ENCODE measurements at regions not wholly inside any gene's neighbourhood (a gene's known extent, or its start where the extent isn't known, plus 50 kb on each side); places are given as distances from the start of the nearest gene placed in this dataset.

DNA sequence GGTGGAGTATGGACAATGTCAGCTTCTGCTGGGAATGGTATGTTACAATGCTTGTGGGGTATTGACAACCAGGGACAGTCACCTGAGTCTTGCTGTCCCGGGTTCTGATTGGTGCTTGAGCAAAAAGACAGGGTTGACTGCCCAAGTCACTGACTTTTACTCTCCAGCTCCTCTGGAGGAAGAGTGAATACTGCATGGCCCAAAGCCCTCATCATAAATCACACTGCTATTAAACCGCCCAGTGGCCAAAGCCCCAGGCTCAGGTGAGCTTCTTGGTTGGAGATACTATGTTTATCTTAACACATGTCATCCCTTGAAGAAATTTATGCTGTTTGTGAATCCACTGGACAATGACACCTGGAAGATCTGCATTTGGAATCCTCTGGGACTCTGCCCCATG is 90.0 kb upstream of the IGFBP3 start:
- DNase-seq (ENCODE audit: low read depth, low spot score): no peak
- Histone ChIP-seq H3K4me3 (ENCODE audit: low read depth, low read length) (no peak overlapping the region), H3K27me3 (ENCODE audit: control insufficient read depth, insufficient read depth, low read length) (no peaks in the 10 kb centered on the region), H3K9me3 (ENCODE audit: control insufficient read depth, insufficient read depth, low read length) (peaks cover 3% of the 10 kb centered on the region; the same call in 1 of the 2 replicates), H3K27ac (ENCODE audit: low read depth, low read length) (no peak overlapping the region)
- ChIA-PET POLR2A (no interaction called here), CTCF (interaction anchor here (1.2 kb wide), 1 partner anchor 88 kb away, joined by 4 read pairs; no protein-coding TSS in a partner anchor)
- TF ChIP-seq CTCF (IDR thresholded peaks at IDR 0.05; ENCODE audit: low read depth, low read length): no peak

- Histone ChIP-seq H3K9me3 (ENCODE audit: control insufficient read depth, insufficient read depth, low read length) (peaks cover 3% of the 10 kb centered on the region; the same call in 1 of the 2 replicates), H3K27me3 (ENCODE audit: control insufficient read depth, insufficient read depth, low read length) (no peaks in the 10 kb centered on the region), H3K4me3 (ENCODE audit: low read depth, low read length) (no peak overlapping the region), H3K27ac (ENCODE audit: low read depth, low read length) (no peak overlapping the region)
- ChIA-PET POLR2A (no interaction called here), CTCF (interaction anchor here (0.8 kb wide), 1 partner anchor 48 kb away, joined by 3 read pairs; no protein-coding TSS in a partner anchor)
- no peak for DNase-seq (ENCODE audit: low read depth, low spot score)
- no peak for TF ChIP-seq CTCF (IDR thresholded peaks at IDR 0.05; ENCODE audit: low read depth, low read length)
These were observed 88.1 kb upstream of the IGFBP3 start for GRCh38 chr7:46009211-46009610.

DNA sequence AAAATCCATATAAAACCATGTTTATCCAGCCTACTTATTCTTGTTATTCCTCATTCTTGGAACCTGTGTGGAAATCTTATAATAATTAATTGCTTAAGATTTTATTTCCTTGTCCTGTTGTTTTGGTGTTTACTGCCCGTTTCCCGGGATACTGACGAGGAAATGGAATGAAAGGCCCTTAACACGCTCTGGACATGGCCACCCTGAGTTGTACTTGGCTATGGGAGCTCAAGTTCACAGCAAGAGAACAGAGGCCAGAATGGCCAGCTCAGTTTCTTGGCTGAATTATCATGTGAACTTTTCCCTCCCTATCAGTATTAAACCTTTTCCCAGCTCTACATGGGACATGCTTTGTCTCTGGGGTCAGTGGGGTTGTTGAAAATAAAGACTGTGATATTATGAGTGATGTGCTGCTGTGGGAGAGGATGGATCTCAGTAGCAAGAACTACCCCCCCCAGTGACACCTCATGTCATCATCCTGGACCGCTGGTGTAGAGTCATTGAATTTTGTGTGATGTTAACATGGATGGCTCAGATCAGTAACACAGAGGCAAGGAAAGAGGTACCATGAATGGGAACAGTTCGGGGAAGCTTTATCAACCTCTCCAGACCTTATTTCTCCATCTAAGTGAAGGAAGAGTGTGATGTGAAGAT is 87.0 kb upstream of the IGFBP3 start:
- no peak for TF ChIP-seq CTCF (IDR thresholded peaks at IDR 0.05; ENCODE audit: low read depth, low read length)
- POLR2A ChIA-PET: no interaction called here
- CTCF ChIA-PET: no interaction called here

DNA sequence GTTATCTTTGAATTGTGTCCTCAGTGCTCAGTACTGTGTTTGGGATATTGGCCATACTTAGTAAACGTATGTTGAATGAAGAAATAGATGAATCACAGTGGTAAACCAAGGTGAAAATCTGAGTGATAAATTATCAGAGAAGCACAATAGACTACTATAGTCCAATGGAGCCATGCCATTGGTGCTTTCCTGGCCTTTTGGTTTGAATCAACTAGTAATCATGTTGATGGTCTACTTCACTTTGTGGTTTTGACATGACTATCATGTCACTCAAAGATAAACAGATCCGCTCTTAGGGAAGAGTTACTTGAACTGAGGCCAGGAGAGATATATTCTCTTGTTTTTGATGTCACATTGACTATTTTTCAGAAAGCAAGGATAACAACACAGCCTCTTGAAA is 86.1 kb upstream of the IGFBP3 start:
- ChIA-PET POLR2A (no interaction called here), CTCF (interaction anchor here (1.0 kb wide), 1 partner anchor 12 kb away, joined by 3 read pairs; no protein-coding TSS in a partner anchor)
- Histone ChIP-seq H3K27me3 (ENCODE audit: control insufficient read depth, insufficient read depth, low read length) (no peaks in the 10 kb centered on the region), H3K27ac (ENCODE audit: low read depth, low read length) (no peak overlapping the region), H3K9me3 (ENCODE audit: control insufficient read depth, insufficient read depth, low read length) (peaks cover 5% of the 10 kb centered on the region; the same call in 1 of the 2 replicates), H3K4me3 (ENCODE audit: low read depth, low read length) (no peak overlapping the region)
- DNase-seq (ENCODE audit: low read depth, low spot score): no peak
- no peak for TF ChIP-seq CTCF (IDR thresholded peaks at IDR 0.05; ENCODE audit: low read depth, low read length)

More for the DNA sequence above, 87.0 kb upstream of the IGFBP3 start:
- no peak for DNase-seq (ENCODE audit: low read depth, low spot score)
- Histone ChIP-seq H3K9me3 (ENCODE audit: control insufficient read depth, insufficient read depth, low read length) (peaks cover 3% of the 10 kb centered on the region; the same call in 1 of the 2 replicates), H3K4me3 (ENCODE audit: low read depth, low read length) (no peak overlapping the region), H3K27ac (ENCODE audit: low read depth, low read length) (no peak overlapping the region), H3K27me3 (ENCODE audit: control insufficient read depth, insufficient read depth, low read length) (no peaks in the 10 kb centered on the region)

DNA sequence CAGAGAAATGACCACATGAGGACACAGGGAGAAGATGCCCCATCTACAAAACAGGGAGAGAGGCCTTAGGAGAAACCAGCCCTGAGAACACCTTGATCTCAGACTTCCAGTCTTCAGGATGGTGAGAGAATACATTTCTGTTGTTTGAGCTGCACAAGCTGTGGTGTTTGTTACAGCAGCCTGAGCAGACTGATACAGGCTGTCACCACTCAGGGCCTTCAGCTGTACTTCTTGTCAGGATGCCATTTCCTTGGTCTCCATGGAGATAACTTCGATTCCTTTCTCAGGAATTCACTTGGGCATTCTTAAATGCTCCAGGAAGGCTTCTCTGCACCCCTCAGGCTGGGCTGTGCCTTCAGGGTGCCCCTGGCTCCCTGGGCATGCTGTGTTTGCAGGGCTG is 85.7 kb upstream of the IGFBP3 start:
- ChIA-PET POLR2A (no interaction called here), CTCF (interaction anchor here (1.0 kb wide), 1 partner anchor 12 kb away, joined by 3 read pairs; no protein-coding TSS in a partner anchor)
- Histone ChIP-seq H3K9me3 (ENCODE audit: control insufficient read depth, insufficient read depth, low read length) (peaks cover 5% of the 10 kb centered on the region; the same call in 1 of the 2 replicates), H3K27me3 (ENCODE audit: control insufficient read depth, insufficient read depth, low read length) (no peaks in the 10 kb centered on the region), H3K4me3 (ENCODE audit: low read depth, low read length) (no peak overlapping the region), H3K27ac (ENCODE audit: low read depth, low read length) (no peak overlapping the region)
- TF ChIP-seq CTCF (IDR thresholded peaks at IDR 0.05; ENCODE audit: low read depth, low read length): no peak
- no peak for DNase-seq (ENCODE audit: low read depth, low spot score)
